ENCODE measurements at regions not wholly inside any gene's neighbourhood (a gene's known extent, or its start where the extent isn't known, plus 50 kb on each side); places are given as distances from the start of the nearest gene placed in this dataset.

DNA sequence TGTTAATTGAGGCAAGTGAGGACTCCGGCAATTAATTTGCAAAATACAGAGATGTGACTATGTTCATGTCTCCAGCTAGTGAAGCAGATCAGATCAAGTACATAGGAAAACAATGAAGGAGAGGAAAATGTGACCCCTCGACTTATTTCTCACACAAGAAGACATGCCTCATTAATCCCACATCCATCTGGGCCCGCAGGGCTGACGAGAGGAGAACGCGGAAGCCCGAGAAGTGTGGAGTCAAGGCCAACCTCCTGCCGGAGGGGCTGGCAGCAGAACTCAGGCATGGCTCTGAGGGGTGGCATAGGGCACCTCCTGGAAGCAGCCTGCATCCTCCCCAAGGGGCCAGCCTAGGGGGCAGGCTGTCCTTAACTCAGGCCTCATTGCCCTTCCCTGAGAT is 54.4 kb downstream of the ZNF503 start:
- no peak for TF ChIP-seq POLR2A (IDR thresholded peaks at IDR 0.05; ENCODE audit: low read length)
- TF ChIP-seq GATA1 (IDR thresholded peaks at IDR 0.05; ENCODE audit: low read depth, low read length), result no peak
- DNase-seq, result no peak

DNA sequence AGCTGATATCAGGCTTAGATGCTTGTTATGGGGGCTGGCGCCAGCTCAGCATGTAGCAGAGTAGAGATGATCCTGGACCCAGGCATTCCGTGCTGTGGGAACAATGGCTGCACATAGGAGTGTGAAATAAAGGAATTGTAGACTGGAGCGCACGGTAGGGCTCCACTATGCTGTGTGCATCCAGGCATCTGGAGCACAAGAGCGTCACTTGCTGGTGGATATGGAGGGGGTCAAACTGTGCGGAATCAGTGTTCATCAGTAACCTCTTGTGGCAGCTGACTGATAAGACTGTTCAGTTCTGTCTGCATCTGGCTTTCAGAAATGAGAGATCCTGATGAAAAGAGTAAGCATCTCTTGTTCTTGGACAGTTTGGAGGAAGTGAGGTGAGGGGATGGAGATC is 55.8 kb downstream of the ZNF503 start:
- DNase-seq, result no peak
- TF ChIP-seq POLR2A (IDR thresholded peaks at IDR 0.05; ENCODE audit: low read length) (no peak), GATA1 (IDR thresholded peaks at IDR 0.05; ENCODE audit: low read depth, low read length) (no peak)

DNA sequence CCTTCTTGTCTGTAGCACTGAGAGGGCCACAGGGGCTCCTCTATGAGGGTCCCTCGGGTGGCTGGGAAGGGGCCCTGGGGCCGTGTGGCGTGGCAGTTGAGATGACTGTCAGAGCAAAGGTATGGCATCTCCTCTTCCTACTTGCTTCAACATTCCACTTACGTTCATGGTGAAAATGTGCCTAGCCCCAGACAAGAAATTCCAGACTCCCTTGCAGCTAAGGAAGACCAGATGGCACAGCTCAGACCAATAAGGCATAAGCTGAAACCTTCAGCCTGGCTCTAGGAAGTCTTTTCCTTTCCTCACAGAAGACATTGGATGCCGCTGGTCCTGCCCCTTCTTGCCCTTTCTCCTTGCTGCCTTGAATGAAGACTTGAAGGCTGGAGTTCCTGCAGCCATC is 57.4 kb downstream of the ZNF503 start:
- DNase-seq, result no peak
- TF ChIP-seq POLR2A (IDR thresholded peaks at IDR 0.05; ENCODE audit: low read length) (no peak), GATA1 (IDR thresholded peaks at IDR 0.05; ENCODE audit: low read depth, low read length) (no peak)

DNA sequence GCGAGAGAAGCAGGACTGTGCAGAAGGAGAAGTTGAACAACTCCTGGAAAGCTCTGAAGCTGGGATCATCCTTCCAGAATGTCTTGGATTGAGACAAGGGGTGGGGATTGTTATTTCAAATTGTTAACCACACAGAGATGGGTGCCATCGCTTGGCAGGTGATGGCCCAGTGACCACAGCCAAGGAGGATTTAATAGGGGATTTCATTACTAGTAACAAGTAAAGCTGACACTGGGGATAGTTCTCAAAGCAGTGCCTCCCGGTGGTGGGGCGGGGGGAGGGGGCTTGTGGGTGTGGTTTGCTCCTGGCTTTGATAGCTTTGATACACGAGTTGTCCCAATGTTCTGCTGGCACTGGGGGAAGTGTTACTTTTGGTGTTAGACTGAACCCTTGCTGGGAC is 59.2 kb downstream of the ZNF503 start:
- DNase-seq, result no peak
- TF ChIP-seq GATA1 (IDR thresholded peaks at IDR 0.05; ENCODE audit: low read depth, low read length) (no peak), POLR2A (IDR thresholded peaks at IDR 0.05; ENCODE audit: low read length) (no peak)

DNA sequence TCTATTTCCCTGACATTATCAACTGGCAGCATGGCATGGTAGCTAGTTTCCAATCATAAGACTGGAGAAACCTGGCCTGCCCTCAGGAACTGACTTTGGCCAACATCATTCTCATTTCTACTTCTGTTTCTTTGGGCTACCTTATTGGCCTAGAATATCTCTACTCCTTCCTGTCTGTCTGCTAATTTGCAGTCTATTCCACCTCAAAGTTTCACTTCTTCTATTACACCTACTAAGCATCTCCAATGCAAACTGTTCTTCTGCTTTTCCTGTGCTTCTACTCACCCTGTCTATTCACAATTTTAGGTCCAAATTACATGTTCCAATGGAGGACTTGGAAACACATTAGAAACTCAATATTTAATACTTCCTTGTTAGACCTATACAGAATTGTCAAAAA is 65.6 kb downstream of the ZNF503 start:
- no peak for TF ChIP-seq POLR2A (IDR thresholded peaks at IDR 0.05; ENCODE audit: low read length)
- TF ChIP-seq GATA1 (IDR thresholded peaks at IDR 0.05; ENCODE audit: low read depth, low read length), result no peak
- no peak for DNase-seq

DNA sequence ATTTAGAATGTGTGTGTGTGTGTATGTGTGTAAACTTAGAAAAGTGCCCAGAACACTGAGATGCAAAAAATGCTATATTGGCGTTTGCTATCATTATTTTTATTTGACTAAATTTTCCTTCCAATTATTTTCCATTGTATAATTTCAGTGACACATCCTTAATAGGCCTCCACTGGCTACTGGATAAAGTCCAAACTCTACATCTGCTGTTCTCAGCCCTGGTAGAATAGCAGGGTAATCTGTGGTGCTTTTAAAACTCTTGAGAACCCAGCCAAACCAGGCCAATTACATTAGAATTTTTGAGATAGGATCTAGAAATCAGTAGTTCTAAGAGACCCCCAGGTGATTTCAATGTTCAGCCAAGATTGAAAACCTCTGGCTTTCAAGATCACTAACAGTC is 66.4 kb downstream of the ZNF503 start:
- no peak for DNase-seq
- TF ChIP-seq GATA1 (IDR thresholded peaks at IDR 0.05; ENCODE audit: low read depth, low read length) (no peak), POLR2A (IDR thresholded peaks at IDR 0.05; ENCODE audit: low read length) (no peak)

DNA sequence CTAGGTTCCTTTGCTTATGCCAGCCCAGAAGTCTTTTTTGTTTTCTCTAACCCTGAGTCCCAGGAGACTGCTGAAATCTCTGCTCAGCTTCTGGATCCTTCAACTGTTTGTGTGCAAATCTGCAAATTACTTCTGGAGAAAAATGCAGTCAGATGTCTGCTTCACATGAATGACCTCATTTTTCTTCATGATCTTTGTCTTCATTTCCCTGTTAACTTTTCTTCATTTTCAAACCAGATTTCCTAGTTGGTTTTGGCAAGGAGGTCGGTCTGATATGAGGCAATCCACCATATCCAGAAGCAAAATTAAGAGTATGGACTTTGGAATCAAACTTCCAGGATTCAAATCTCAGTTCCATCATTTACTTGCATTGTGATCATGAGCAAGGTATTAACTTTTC is 66.8 kb downstream of the ZNF503 start:
- no peak for DNase-seq
- TF ChIP-seq POLR2A (IDR thresholded peaks at IDR 0.05; ENCODE audit: low read length), result no peak
- TF ChIP-seq GATA1 (IDR thresholded peaks at IDR 0.05; ENCODE audit: low read depth, low read length), result no peak

DNA sequence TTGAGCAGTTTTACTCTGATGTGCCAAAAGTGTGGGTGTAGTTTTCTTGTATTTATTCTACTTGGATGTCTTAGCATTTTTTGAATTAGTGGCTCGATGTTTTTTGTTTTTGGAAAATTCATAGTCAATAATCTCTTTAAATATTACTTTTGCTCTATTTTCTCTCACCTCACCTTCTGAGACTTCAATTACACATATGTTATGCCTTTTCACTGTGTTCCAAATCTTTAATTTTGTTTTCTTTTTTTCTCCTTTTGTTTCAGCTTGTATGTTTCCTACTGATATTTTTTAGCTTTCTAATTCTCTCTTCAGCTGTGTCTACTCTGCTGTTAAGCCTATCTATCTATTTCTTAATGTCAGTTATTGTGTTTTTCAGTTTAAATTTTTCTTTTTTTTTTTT is 69.5 kb downstream of the ZNF503 start:
- TF ChIP-seq POLR2A (IDR thresholded peaks at IDR 0.05; ENCODE audit: low read length) (no peak), GATA1 (IDR thresholded peaks at IDR 0.05; ENCODE audit: low read depth, low read length) (no peak)
- DNase-seq, result no peak

DNA sequence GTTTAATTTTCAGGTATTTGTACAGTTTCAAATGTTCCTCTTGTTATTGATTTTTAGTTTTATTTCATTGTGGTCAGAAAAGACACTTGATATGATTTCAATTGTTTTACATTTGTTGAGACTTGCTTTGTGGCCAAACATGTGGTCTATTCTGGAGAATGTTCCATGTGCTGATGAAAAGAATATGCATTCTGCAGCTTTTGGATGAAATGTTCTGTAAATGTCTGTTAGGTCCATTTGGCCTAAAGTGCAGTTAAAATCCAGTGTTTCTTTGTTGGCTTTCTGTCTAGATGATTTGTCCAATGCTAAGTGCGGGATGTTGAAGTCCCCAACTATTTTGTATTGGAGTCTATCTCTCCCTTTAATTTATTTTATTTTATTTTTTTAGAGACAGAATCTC is 70.5 kb downstream of the ZNF503 start:
- DNase-seq, result no peak

DNA sequence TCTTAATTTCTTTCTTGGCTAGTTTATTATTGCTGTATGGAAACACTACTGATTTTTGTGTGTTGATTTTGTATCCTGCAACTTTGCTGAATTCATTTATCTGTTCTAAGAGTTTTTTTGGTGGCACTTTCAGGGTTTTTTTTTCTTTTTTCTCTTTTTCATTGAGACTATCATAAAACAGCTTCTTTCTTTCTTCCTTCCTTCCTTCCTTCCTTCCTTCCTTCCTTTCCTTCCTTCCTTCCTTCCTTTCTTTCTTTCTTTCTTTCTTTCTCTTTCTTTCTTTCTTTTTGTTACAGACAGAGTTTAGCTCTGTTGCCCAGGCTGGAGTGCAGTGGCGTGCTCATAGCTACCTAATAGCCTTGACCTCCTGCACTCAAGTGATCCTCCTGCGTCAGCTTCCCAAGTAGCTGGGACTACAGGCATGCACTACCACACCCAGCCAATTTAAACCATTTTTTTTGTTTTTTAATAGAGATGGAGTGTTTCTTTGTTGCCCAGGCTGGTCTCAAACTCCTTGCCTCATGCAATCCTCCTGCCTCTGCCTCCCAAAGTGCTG is 72.3 kb downstream of the ZNF503 start:
- TF ChIP-seq POLR2A (IDR thresholded peaks at IDR 0.05; ENCODE audit: low read length) (no peak), GATA1 (IDR thresholded peaks at IDR 0.05; ENCODE audit: low read depth, low read length) (no peak)
- no peak for DNase-seq

More for the DNA sequence above, 70.5 kb downstream of the ZNF503 start:
- TF ChIP-seq POLR2A (IDR thresholded peaks at IDR 0.05; ENCODE audit: low read length), result no peak
- no peak for TF ChIP-seq GATA1 (IDR thresholded peaks at IDR 0.05; ENCODE audit: low read depth, low read length)

DNA sequence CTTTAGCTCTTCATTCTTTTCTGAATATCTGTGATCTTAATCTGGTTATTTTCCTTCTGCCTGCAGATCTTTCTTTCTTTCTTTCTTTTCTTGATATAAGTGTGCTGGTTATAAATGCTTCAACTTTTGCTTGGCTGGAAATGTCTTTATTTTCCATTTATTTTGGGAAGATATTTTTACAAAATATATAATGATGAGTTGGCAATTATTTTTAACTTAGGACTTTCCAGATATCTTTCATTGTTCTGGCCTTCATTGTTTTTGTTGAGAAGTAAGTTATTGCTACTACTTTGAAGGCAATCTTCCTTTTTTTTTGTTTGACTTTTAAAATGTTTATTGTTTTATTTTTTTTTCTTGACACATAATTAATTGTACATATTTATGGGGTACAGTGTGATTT is 75.3 kb downstream of the ZNF503 start:
- no peak for DNase-seq
- TF ChIP-seq GATA1 (IDR thresholded peaks at IDR 0.05; ENCODE audit: low read depth, low read length), result no peak
- no peak for TF ChIP-seq POLR2A (IDR thresholded peaks at IDR 0.05; ENCODE audit: low read length)

DNA sequence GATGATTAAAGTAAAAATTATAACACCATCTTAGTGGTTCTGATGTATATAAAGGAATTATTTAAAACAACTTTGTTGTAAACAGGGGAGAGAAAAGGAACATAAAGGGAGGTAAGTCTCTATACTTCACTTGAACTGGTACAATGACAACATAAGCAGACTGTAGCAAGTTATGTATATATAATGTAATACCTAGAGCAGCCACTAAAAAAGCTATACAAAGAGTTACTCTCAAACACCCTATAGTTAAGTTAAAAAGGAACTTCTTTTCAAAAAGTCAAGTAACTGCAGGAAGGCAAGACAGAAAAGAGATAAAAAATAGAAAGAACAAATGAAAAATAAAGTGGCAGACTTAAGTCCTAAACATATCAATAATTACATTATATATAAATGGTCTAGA is 82.3 kb downstream of the ZNF503 start:
- TF ChIP-seq POLR2A (IDR thresholded peaks at IDR 0.05; ENCODE audit: low read length) (no peak), GATA1 (IDR thresholded peaks at IDR 0.05; ENCODE audit: low read depth, low read length) (no peak)
- no peak for DNase-seq

DNA sequence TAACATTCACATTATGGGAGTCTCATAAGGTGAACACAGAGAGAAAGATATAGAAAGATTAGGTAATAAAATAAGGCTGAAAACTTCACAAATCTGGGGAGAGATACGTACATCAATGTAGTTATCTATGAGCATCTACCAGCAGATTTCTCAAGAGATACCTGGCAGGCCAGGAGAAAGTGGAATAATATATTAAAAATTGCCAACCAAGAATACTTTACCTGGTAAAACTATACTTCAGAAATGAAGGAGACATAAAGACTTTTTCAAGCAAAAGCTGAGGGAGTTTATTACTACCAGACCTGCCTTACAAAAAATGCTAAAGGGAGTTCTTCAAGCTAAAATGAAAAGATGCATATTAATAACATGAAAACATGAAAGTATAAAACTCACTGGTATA is 78.8 kb upstream of the COMTD1 start:
- no peak for TF ChIP-seq GATA1 (IDR thresholded peaks at IDR 0.05; ENCODE audit: low read depth, low read length)
- TF ChIP-seq POLR2A (IDR thresholded peaks at IDR 0.05; ENCODE audit: low read length), result no peak
- DNase-seq, result no peak

DNA sequence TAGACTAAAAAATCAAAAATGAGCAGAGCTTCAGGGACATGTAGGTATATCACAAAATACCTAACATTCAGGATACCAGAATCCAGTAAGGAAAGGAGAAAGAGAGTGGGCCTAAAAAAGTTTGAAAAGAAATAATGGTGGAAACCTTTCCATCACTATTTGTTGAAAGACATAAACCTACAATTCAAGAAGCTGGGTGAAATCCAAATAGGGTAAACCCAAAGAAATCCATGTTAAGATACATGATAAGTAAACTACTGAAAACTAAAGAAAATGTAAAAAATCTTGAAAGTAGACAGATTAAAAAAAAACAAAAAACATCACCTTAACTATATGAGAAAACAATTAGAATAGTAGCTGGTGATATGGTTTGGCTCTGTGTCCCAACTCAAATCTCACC is 76.7 kb upstream of the COMTD1 start:
- DNase-seq, result no peak
- no peak for TF ChIP-seq POLR2A (IDR thresholded peaks at IDR 0.05; ENCODE audit: low read length)
- no peak for TF ChIP-seq GATA1 (IDR thresholded peaks at IDR 0.05; ENCODE audit: low read depth, low read length)

DNA sequence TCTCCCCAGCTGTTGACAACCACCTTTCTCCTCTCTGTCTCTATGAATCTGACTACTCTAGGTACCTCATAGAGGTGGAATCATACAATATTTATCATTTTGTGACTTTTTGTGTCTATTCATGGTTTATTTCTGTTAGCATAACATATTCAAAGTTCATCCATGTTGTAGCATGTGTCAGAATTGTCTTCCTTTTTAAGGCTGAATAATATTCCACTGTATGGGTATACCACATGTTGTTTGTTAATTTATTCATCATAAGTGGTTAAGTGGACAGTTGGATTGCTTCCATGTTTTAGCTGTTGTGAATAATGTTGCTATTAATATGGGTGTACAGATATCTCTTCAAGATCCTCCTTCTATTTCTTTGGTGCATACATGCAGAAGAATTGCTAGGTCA is 69.9 kb upstream of the COMTD1 start:
- TF ChIP-seq GATA1 (IDR thresholded peaks at IDR 0.05; ENCODE audit: low read depth, low read length), result no peak
- no peak for TF ChIP-seq POLR2A (IDR thresholded peaks at IDR 0.05; ENCODE audit: low read length)

More for the DNA sequence above, 69.9 kb upstream of the COMTD1 start:
- no peak for DNase-seq
